ENCODE measurements at regions not wholly inside any gene's neighbourhood (a gene's known extent, or its start where the extent isn't known, plus 50 kb on each side); places are given as distances from the start of the nearest gene placed in this dataset.

DNA sequence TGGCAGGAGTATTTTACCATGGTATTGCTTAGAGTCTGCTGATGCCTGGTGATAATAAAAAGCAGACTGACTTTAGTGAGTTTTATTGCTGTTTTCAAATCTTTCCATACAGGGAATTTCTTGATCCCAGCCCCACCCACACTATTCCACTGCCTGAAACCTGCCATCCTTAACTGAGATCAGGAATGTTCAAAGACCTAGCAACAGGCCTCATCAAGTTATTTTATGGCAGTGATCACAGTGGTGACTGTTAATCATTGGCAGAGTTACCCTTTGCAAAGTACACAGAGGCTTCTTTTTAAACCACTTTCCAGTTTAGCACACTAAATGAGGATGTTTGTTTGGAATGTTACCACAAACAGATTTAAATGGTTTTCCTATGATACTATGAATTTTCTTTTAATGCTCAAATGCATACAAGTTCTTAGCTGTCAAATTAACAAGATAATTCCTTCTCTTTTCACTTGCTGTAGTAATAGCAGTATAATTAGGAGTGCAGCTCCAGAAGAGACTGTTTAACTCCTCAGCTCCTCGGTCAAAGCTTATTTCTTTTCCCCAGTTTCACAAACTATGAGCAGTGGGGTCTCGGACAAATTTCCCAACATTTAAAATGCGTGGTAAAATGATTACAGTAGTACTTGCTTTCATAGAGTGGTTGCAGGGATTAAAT, 69.9 kb upstream of the USP25 start:
- TF ChIP-seq CTCF (IDR thresholded peaks at IDR 0.05; ENCODE audit: insufficient read depth, low read depth, low read length), result no peak
- TF ChIP-seq EZH2 (IDR thresholded peaks at IDR 0.05; ENCODE audit: insufficient read depth, low read length), result no peak

Measured in astrocyte (in vitro differentiated cells and primary cell).